Heart left ventricle (tissue), 16 donors: ENCODE measurements at regions not wholly inside any gene's neighbourhood (a gene's known extent, or its start where the extent isn't known, plus 50 kb on each side); places are given as distances from the start of the nearest gene placed in this dataset.

ENCODE experiments used
- ATAC-seq, 4 donors: fragments of 200-7000 bp; cut with Tn5 transposase; one replicate each; pipeline ENCODE4 v1.9.1; 2020 to 2022; ENCODE audit warnings: moderate library complexity in 4 of 4, mild to moderate bottlenecking in 3 of 4, moderate number of reproducible peaks in 1 of 4
- DNase-seq, 5 donors: peaks; one replicate each; pipeline ENCODE4 v3.0.0-alpha.2; 2020
- H3K27ac ChIP-seq, 12 donors: fragments of 200-600 bp; sonication (generic) in 4 of 12; one replicate each; pipeline versions ENCODE4 v1.5.0 to v1.8.0; 2016 to 2022; ENCODE audit warnings: mild to moderate bottlenecking in 2 of 12
- H3K27me3 ChIP-seq, 9 donors: fragments of 200-600 bp; sonication (generic) in 2 of 9; one replicate each; pipeline versions ENCODE4 v1.5.1 to v1.8.0; 2016 to 2022; ENCODE audit warnings: mild to moderate bottlenecking in 3 of 9
- H3K36me3 ChIP-seq, 9 donors: fragments of 200-600 bp; sonication (generic) in 2 of 9; one replicate each; pipeline versions ENCODE4 v1.5.0 to v1.8.0; 2018 to 2022; ENCODE audit warnings: mild to moderate bottlenecking in 2 of 9
- H3K4me1 ChIP-seq, 12 donors: fragments of 200-600 bp; sonication (generic) in 4 of 12; one replicate each; pipeline versions ENCODE4 v1.5.0 to v1.8.0; 2016 to 2022; ENCODE audit warnings: mild to moderate bottlenecking in 3 of 12
- H3K4me3 ChIP-seq, 12 donors: fragments of 200-600 bp; sonication (generic) in 4 of 12; one replicate each; pipeline versions ENCODE4 v1.5.0 to v1.8.0; 2017 to 2022; ENCODE audit warnings: mild to moderate bottlenecking in 9 of 12, moderate library complexity in 4 of 12
- H3K9me3 ChIP-seq, 12 donors: fragments of 200-600 bp; sonication (generic) in 4 of 12; one replicate each; pipeline versions ENCODE4 v1.5.0 to v1.8.0; 2016 to 2022; ENCODE audit warnings: mild to moderate bottlenecking in 1 of 12
- CTCF ChIP-seq, 12 donors: fragments of 200-600 bp; sonication (generic) in 4 of 12; IDR thresholded peaks; one replicate each; pipeline versions ENCODE4 v1.5.0 to v1.8.0; 2018 to 2022; ENCODE audit warnings: antibody characterized with exemption in 12 of 12, mild to moderate bottlenecking in 5 of 12
- POLR2A ChIP-seq, 2 donors: fragments of 450-650 bp; IDR thresholded peaks; one replicate each; pipeline ENCODE4 v1.6.1; 2017; ENCODE audit warnings: antibody characterized with exemption in 2 of 2, mild to moderate bottlenecking in 2 of 2, moderate library complexity in 2 of 2
- WGBS, 4 donors: extraction: QIAGEN DNeasy Blood & Tissue Kit in 2 of 4; methylation state at CpG; one replicate each; pipeline versions ENCODE4 v1.1.5 to v1.1.7; 2013 to 2018; 5-methylcytosine and 5-hydroxymethylcytosine counted together
- intact Hi-C, 10 donors: fragments of 100-400 bp; cut with DNase I; formaldehyde crosslinking; loops; one replicate each; pipeline versions ENCODE4 v1.11.1 to v1.14.2; 2022
- donor health status: ischemic (EF 13 %, LVEDD 7.1; RV severe dilation, severe dysfunction).
- donor health status: healthy with polysubstance abuse.
- donor health status: DM: no; HTN: yes; CAD: no.
- donor health status: DM: no; HTN: no; CAD: no.
- donor health status: ischemic (EF 25% LVEDD 6.9; RV normal size, moderate dysfunction).
- donor health status: ischemic (EF 25% LVEDD 5.7; RV mildly dilated, moderate dysfunction).
- donor health status: healthy.
- donor health status: DM: yes; HTN: yes; CAD: no.
- donor health status: ischemic (EF 35%, LVEDD 5.7; RV mildly dilated, moderate dysfunction).
- donor health status: nonischemic (EF 11% LVEDD 7.7; RV severe dilation, severe dysfunction).
- donor health status: DM: yes; HTN: yes; CAD: no.
- donor health status: PGD.
- donor health status: ischemic (EF 29% LVEDD 5.4; RV normal size, mild dysfunction).
- donor health status: nonischemic (EF 23%, LVEDD 6.1; RV moderate dilation, normal function).

GRCh38 chr11:90809581-90809980 is 586.7 kb upstream of the CHORDC1 start:
- H3K27ac ChIP-seq, result no peak overlapping the region
- no peaks in the 10 kb centered on the region for H3K27me3 ChIP-seq
- 67 to 73% (median 70%) methylated on average over 5 of the region's 5 CpGs for WGBS, 4 donors
- ATAC-seq (no peak), DNase-seq (no peak)
- H3K4me3 ChIP-seq, result no peak overlapping the region
- no peak for TF ChIP-seq CTCF (IDR thresholded peaks at IDR 0.05)
- H3K9me3 ChIP-seq, result peaks cover 0 to 8% (median 0%) of the 10 kb centered on the region in 12 donors
- no peaks in the 10 kb centered on the region for H3K4me1 ChIP-seq
- intact Hi-C loops, result no loop called here
- no peaks in the 10 kb centered on the region for H3K36me3 ChIP-seq

GRCh38 chr11:90805172-90805571 is 582.3 kb upstream of the CHORDC1 start:
- intact Hi-C loops, result no loop called here
- H3K36me3 ChIP-seq, result no peaks in the 10 kb centered on the region
- 69 to 85% (median 83%) methylated on average over 3 of the region's 3 CpGs for WGBS, 4 donors
- no peaks in the 10 kb centered on the region for H3K9me3 ChIP-seq
- no peak overlapping the region for H3K4me3 ChIP-seq
- H3K4me1 ChIP-seq, result no peaks in the 10 kb centered on the region
- DNase-seq (no peak), ATAC-seq (no peak)
- H3K27me3 ChIP-seq, result no peaks in the 10 kb centered on the region
- TF ChIP-seq POLR2A (IDR thresholded peaks at IDR 0.05) (no peak), CTCF (IDR thresholded peaks at IDR 0.05) (no peak)
- H3K27ac ChIP-seq, result no peak overlapping the region

- H3K36me3 ChIP-seq, result no peaks in the 10 kb centered on the region
These were observed 581.0 kb upstream of the CHORDC1 start for GRCh38 chr11:90803831-90804230.

GRCh38 chr11:90803366-90803765 is 580.5 kb upstream of the CHORDC1 start:
- H3K9me3 ChIP-seq, result no peaks in the 10 kb centered on the region
- H3K4me3 ChIP-seq, result no peak overlapping the region
- H3K36me3 ChIP-seq, result no peaks in the 10 kb centered on the region
- peaks cover 0 to 4% (median 0%) of the 10 kb centered on the region in 9 donors for H3K27me3 ChIP-seq
- intact Hi-C loops, result no loop called here
- no peaks in the 10 kb centered on the region for H3K4me1 ChIP-seq
- TF ChIP-seq CTCF (IDR thresholded peaks at IDR 0.05) (no peak), POLR2A (IDR thresholded peaks at IDR 0.05) (no peak)
- 53 to 69% (median 56%) methylated on average over 3 of the region's 3 CpGs for WGBS, 4 donors
- no peak overlapping the region for H3K27ac ChIP-seq
- no peak for ATAC-seq
- no peak for DNase-seq

More at GRCh38 chr11:90803831-90804230, 581.0 kb upstream of the CHORDC1 start:
- TF ChIP-seq CTCF (IDR thresholded peaks at IDR 0.05), result no peak
- H3K27me3 ChIP-seq, result peaks cover 0 to 4% (median 0%) of the 10 kb centered on the region in 9 donors
- intact Hi-C loops, result no loop called here
- no peak overlapping the region for H3K4me3 ChIP-seq
- DNase-seq (no peak), ATAC-seq (no peak)
- H3K4me1 ChIP-seq, result no peaks in the 10 kb centered on the region
- H3K9me3 ChIP-seq, result no peaks in the 10 kb centered on the region
- H3K27ac ChIP-seq, result no peak overlapping the region
- 74 to 86% (median 79%) methylated on average over 7 of the region's 7 CpGs for WGBS, 4 donors
